Activated T-cell treated with anti-CD3 and anti-CD28 coated beads, Interleukin-2, amount 50 U/mL, for 4 hours (primary cell): ENCODE measurements at regions not wholly inside any gene's neighbourhood (a gene's known extent, or its start where the extent isn't known, plus 50 kb on each side); places are given as distances from the start of the nearest gene placed in this dataset.

ENCODE experiments used
- ATAC-seq, 2 donors: fragments of 200-7000 bp; cut with Tn5 transposase; one replicate each; pipeline ENCODE4 v1.10.0; 2021
- DNase-seq: peaks from one replicate; pipeline ENCODE4 v3.0.0-alpha.2; 2020
- H3K27me3 Mint-ChIP-seq: one replicate; pipeline ENCODE4 v1.8.0; 2021; ENCODE audit warnings: low read depth, mixed read lengths
- H3K36me3 Mint-ChIP-seq: one replicate; pipeline ENCODE4 v1.8.0; 2022; ENCODE audit warnings: mixed read lengths; ENCODE audit not compliant: insufficient read depth
- H3K4me1 Mint-ChIP-seq: one replicate; pipeline ENCODE4 v1.8.0; 2021; ENCODE audit warnings: low read depth, mixed read lengths
- H3K4me3 Mint-ChIP-seq: one replicate; pipeline ENCODE4 v1.8.0; 2021; ENCODE audit warnings: mild to moderate bottlenecking, moderate library complexity, mixed read lengths
- H3K9me3 Mint-ChIP-seq: one replicate; pipeline ENCODE4 v1.8.0; 2021; ENCODE audit warnings: mixed read lengths

DNA sequence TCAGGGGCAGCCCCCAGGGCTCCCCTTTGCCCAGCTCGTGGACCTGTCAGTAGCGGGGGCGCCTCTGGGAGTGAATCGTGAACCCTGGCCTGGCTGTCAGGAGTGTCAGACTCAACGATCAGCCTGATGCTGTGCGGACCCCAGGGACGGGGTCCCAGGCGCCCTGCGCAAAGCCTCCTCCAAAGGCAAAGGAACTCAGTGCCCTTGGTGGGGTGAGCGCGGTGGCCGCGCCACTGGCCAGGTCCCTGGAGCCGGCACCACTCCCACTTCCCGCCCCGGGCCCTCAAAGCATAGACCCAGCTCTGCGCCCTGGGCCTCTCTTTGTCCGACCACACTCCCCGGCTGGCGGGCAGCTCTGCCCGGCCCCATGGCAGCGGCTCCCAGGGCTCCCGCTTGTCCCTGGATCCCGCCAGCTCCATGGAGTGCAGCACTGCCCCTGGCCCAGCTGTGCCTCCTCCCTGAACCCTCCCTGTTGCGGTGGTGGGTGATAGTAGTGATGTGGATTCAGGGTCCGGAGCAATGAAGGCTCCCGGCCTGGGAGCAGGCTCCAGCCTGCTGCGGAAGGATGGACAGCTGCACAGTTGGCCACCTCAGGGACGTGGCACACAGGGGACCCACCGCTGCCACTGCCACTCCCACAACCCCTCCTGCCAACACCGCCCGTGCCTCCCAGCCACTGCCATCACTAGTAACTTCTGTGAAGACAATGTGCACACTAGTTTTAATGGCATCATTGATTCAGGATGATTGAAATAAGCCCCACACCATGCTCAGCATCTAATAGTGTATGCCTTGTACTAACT lies 263.8 kb downstream of the ZBBX start:
- Mint-ChIP-seq H3K4me3 (no peak overlapping the region), H3K27me3 (no peaks in the 10 kb centered on the region), H3K4me1 (no peaks in the 10 kb centered on the region), H3K9me3 (peaks cover 8% of the 10 kb centered on the region), H3K36me3 (no peaks in the 10 kb centered on the region)
- ATAC-seq (no peak), DNase-seq (no peak)

DNA sequence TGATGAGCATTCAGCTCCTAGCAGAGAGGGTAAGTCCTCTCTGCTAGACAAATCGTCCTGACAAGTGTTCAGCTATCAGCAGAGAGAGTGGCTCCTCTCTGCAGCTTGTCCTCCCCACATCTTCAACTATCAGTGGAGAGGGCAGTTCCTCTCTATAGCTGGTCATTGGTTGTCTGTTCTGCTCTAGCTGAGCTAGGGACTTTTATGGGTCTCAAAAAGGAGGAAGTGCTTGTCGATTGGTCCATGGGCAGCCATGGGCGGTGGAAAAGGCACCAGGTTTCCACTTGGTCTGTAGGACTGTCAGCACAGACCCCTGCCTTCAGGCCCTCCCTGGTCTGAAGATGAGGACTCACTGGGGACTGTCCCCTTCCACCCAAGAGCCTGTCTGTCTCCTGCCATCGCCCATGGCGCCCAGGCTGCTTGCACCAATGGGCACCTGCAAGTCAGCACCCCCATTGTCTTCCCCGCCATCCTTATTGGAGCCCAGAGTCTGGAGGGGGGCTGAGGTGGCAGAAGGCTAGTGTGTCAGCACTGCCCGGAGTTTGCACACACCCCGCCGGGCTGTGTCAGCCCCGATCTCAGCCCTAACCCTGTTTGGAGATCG lies 264.7 kb downstream of the ZBBX start:
- DNase-seq (no peak), ATAC-seq (no peak)
- no peaks in the 10 kb centered on the region for H3K27me3 Mint-ChIP-seq
- no peak overlapping the region for H3K4me3 Mint-ChIP-seq
- peaks cover 8% of the 10 kb centered on the region for H3K9me3 Mint-ChIP-seq
- H3K36me3 Mint-ChIP-seq = no peaks in the 10 kb centered on the region
- no peaks in the 10 kb centered on the region for H3K4me1 Mint-ChIP-seq

DNA sequence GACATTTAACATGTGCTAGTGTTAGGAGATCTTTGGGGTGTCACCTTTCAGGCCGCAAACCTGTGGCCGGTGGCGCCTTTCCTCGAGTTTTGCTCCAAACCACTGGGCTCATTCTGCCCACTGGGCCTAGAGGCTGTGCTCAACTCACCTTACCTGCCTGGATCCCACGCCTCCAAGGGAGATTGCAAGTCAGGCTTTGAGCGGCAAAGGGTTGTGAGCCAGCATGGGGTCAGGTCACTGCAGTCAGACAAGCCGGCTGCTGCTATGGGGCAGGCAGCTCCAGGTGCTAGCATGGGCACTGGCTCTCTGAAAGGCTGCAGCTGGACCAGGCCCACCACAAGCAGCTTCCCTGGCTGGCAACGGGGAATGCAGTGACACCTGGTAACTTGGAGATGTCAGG lies 265.5 kb downstream of the ZBBX start:
- H3K36me3 Mint-ChIP-seq = no peaks in the 10 kb centered on the region
- peaks cover 11% of the 10 kb centered on the region for H3K9me3 Mint-ChIP-seq

DNA sequence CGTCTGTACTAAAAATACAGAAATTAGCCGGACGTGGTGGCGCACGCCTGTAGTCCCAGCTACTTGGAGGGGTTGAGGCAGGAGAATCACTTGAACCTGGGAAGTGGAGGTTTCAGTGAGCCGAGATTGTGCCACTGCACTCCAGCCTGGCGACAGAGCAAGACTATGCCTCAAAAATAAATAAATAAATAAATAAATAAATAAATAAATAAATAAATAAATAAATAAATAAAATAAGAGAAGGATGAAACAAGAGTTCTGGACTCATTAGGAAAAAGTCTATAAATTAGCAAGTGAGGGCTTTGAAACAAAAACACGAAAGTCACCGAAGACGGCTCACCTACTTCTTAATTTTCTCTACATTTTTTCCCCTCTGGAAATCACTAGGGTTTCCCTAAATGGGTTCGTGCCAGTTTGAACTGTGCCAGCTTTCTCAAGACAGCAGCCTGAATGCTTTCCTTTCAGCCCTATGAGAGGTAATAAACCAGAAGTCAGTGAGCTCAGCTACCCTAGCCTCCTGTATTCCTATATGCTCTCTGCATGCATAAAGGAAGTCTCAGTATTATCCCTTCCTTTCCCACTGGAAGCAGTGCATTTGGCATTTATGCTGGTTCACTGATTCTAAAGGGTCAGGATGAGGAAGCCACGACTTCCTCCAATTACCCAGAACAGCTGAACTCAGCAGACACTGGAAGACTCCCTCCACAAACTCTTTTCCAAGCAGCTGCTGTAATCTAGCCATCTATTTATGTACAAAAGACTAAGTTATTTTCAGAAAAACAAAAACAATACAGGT lies 266.9 kb downstream of the ZBBX start:
- no peak for DNase-seq

More for the DNA sequence above, 265.5 kb downstream of the ZBBX start:
- H3K4me1 Mint-ChIP-seq = no peaks in the 10 kb centered on the region
- H3K4me3 Mint-ChIP-seq = no peak overlapping the region
- DNase-seq = no peak
- no peaks in the 10 kb centered on the region for H3K27me3 Mint-ChIP-seq
- ATAC-seq = no peak

DNA sequence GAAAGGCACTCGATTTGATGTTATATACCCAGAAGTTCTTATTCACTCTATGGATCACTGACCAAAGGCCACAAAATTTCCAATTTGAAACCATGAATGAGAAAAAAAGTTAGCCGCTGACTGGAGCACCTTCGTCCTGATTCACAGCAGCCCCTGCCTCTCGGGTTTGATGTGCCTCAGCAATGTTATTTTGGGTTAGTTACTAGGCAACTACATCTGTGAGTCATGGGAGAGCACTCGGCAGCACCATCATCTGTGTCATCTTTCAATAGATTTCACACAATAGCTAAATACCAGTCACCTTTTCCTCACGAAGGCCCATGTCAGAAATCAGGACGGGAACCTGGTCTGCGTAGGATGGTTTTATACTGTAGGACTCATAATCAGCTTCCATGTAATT lies 269.2 kb downstream of the ZBBX start:
- no peaks in the 10 kb centered on the region for H3K4me1 Mint-ChIP-seq
- H3K9me3 Mint-ChIP-seq = peaks cover 18% of the 10 kb centered on the region
- no peak overlapping the region for H3K4me3 Mint-ChIP-seq
- no peaks in the 10 kb centered on the region for H3K36me3 Mint-ChIP-seq
- DNase-seq (no peak), ATAC-seq (no peak)
- H3K27me3 Mint-ChIP-seq = no peaks in the 10 kb centered on the region

More for the DNA sequence above, 266.9 kb downstream of the ZBBX start:
- Mint-ChIP-seq H3K27me3 (no peaks in the 10 kb centered on the region), H3K9me3 (peaks cover 15% of the 10 kb centered on the region), H3K4me1 (no peaks in the 10 kb centered on the region), H3K4me3 (no peak overlapping the region), H3K36me3 (no peaks in the 10 kb centered on the region)
- ATAC-seq = no peak

DNA sequence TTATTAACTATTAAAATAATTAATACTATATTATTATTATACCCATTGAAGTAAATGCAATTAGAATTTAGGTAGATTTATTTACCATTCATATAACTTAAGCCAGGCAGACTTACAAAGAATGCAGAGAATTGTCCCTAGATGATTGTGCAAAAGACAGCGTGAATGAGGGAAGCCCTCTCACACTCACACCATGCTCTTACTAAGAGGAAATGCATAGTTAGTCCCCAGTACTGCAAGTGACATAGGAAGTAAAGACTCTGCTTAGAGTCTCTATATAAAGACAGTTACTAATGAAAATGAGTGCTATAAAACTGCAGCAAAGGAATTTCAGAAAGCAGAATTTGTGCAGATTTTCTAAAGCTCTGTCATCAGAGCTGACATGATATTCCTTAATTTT lies 270.4 kb downstream of the ZBBX start:
- Mint-ChIP-seq H3K27me3 (no peaks in the 10 kb centered on the region), H3K9me3 (peaks cover 18% of the 10 kb centered on the region), H3K36me3 (no peaks in the 10 kb centered on the region), H3K4me3 (no peak overlapping the region), H3K4me1 (no peaks in the 10 kb centered on the region)
- DNase-seq (no peak), ATAC-seq (no peak)

DNA sequence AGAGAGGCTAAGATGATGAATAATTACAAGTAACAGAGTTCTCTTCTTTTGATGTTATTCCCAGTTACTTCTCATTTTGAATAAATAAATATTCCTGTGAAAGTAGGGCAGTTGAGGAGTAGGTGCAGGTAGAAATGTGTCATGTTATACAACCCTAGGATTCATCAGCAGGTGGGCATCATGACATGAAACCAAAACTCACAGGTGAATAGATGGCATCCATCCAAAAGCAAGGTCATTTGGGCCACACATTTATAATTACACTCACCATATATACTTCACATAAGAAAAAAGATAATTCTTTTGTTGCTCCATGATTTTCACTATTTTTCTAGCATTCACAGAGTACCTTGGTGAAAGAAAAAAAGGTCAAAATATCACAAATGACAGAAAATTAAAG lies 273.6 kb downstream of the ZBBX start:
- H3K4me1 Mint-ChIP-seq = no peaks in the 10 kb centered on the region
- peaks cover 9% of the 10 kb centered on the region for H3K9me3 Mint-ChIP-seq
- DNase-seq = no peak
- H3K36me3 Mint-ChIP-seq = no peaks in the 10 kb centered on the region
- no peaks in the 10 kb centered on the region for H3K27me3 Mint-ChIP-seq
- no peak for ATAC-seq
- H3K4me3 Mint-ChIP-seq = no peak overlapping the region

DNA sequence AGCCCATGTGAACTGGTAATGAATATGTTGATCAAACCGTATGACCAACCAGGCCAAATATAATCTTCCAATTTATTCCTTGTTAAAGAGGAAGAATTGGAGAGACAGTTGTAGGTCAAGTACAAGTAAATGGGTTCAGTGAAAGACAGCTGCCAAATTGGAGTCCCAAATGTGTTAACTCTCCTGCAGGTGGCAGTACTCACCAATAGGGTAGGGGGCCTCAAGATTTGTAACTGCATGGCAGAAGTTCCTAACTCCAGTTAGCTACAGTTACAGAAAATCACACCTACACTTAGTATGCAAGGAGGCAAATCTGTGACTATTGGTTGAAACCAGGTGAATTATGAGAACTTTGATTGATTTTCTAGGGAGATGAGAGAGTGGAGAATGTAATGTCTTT lies 278.0 kb downstream of the ZBBX start:
- ATAC-seq = no peak

DNA sequence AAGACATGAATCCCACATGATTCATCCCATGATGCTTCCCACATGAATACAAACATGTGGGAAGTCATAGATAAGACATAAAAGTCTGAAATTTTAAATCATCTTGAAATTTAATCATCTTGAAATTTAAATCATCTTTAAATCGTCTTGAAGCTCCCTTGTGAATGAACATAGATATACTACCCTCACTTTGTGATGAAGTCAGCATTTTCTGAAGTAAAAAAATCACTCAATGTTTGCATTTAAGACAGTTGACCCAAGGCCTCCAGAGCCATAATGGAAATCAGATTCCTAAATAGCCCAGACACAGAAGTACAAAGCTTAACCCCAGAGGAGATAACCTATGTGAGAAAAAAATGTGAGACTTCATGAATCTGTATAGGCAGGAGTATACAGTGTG lies 279.4 kb downstream of the ZBBX start:
- Mint-ChIP-seq H3K4me1 (no peaks in the 10 kb centered on the region), H3K27me3 (no peaks in the 10 kb centered on the region), H3K9me3 (peaks cover 7% of the 10 kb centered on the region), H3K36me3 (no peaks in the 10 kb centered on the region), H3K4me3 (no peak overlapping the region)
- DNase-seq (no peak), ATAC-seq (no peak)

More for the DNA sequence above, 278.0 kb downstream of the ZBBX start:
- DNase-seq = no peak
- Mint-ChIP-seq H3K4me1 (no peaks in the 10 kb centered on the region), H3K4me3 (no peak overlapping the region), H3K36me3 (no peaks in the 10 kb centered on the region), H3K9me3 (peaks cover 4% of the 10 kb centered on the region), H3K27me3 (no peaks in the 10 kb centered on the region)

DNA sequence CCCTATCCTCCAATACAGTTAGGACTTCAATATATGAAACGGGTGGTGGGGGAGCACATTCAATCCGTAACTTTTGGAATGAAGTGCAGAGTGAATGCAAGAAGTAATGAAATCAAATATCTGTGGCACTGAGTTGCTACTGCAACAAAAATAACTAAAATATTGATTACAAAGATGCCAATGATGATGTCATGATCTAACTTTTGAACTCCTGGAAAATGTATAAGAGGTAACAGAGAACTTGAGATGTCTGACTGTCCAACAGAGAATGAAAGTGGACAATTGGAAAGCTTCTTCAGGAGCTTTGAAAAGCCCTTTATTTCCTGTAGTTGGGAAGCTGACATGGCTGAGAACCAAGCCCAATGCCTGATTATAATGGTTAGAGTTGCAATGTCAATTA lies 279.9 kb downstream of the ZBBX start:
- no peaks in the 10 kb centered on the region for H3K27me3 Mint-ChIP-seq
- no peaks in the 10 kb centered on the region for H3K36me3 Mint-ChIP-seq
- H3K4me1 Mint-ChIP-seq = no peaks in the 10 kb centered on the region

DNA sequence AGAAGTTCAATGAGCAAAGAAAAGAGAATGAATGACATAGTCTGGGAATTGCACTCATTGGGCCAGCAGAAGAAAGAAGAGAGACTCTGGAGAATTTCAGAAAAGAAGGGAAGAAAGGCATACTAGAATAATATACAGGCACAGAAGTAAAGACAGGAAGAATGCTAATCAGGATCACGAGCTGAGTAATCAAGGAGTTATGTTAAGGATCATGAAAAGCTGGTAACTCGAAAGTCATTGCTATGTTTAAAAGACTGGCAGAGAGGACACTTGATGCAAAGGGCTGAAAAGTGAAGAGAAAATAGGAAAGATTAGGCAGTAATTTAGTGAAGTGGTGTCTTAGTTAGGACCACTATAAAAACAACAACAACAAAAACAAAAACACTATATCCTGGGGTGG lies 284.1 kb downstream of the ZBBX start:
- Mint-ChIP-seq H3K4me1 (no peaks in the 10 kb centered on the region), H3K27me3 (no peaks in the 10 kb centered on the region), H3K9me3 (peaks cover 7% of the 10 kb centered on the region), H3K4me3 (no peak overlapping the region), H3K36me3 (no peaks in the 10 kb centered on the region)
- DNase-seq (no peak), ATAC-seq (no peak)

More for the DNA sequence above, 279.9 kb downstream of the ZBBX start:
- ATAC-seq = no peak
- DNase-seq = no peak
- peaks cover 7% of the 10 kb centered on the region for H3K9me3 Mint-ChIP-seq
- H3K4me3 Mint-ChIP-seq = no peak overlapping the region

DNA sequence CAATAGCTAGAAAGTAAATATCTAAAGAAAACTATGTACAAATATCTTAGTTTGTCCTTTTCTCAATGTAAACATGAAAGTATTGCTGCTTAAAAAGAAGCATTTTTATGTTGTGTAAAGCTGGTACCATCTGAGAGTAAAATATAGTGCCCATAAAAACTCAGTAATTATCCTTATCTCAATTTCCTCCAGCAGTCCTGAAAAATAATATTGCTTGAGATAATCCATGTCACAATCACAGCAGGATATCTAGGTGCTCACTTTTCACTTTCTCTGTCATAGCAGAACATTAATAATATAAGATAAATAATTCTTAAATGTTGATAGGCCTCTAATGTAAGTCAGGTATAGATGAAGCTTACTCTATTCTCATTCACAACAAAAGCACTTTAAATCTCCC lies 285.5 kb downstream of the ZBBX start:
- H3K4me3 Mint-ChIP-seq = no peak overlapping the region
- H3K36me3 Mint-ChIP-seq = no peaks in the 10 kb centered on the region
- DNase-seq (no peak), ATAC-seq (no peak)
- peaks cover 4% of the 10 kb centered on the region for H3K9me3 Mint-ChIP-seq
- no peaks in the 10 kb centered on the region for H3K27me3 Mint-ChIP-seq
- H3K4me1 Mint-ChIP-seq = no peaks in the 10 kb centered on the region

DNA sequence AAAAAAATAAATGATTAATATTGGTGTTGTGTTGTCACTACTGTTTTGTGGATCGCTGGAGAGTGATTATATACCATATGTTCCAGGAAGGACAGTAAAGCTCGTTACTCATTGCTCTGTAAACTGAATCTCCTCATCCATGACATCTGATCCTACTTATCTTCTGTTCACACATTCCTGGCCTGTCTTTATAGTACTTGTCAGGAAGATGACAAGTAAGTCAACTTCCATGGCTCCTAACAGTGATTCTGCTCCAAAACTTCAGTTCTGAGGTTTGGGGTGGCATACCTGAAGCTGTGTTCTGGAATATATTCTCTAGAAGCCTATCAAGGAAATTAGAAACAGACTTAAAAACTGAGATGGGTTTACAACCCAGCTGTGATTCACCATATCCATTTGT lies 288.9 kb downstream of the ZBBX start:
- no peaks in the 10 kb centered on the region for H3K4me1 Mint-ChIP-seq

DNA sequence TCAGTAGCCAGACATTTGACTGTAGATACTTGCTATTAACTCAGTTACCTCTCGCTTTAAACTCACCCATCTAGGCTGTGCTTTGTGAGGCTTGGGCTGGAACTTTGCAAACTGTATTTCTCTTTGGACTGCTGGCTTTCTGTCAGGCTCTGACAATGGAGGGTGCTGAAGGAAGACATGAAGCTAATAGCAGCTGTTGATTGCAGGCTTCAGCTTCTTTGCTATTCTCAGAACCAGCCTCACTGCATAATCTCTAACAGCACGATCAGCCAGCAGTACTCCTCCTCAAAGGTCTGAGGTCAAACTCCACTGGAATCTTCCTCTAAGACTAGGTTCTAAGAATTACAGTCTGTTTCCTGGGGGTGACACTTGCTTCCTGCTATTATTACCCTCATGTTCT lies 295.6 kb downstream of the ZBBX start:
- Mint-ChIP-seq H3K9me3 (no peaks in the 10 kb centered on the region), H3K4me3 (no peak overlapping the region), H3K27me3 (no peaks in the 10 kb centered on the region), H3K36me3 (no peaks in the 10 kb centered on the region), H3K4me1 (no peaks in the 10 kb centered on the region)
- no peak for ATAC-seq
- no peak for DNase-seq

More for the DNA sequence above, 288.9 kb downstream of the ZBBX start:
- Mint-ChIP-seq H3K36me3 (no peaks in the 10 kb centered on the region), H3K27me3 (no peaks in the 10 kb centered on the region), H3K4me3 (no peak overlapping the region), H3K9me3 (no peaks in the 10 kb centered on the region)
- DNase-seq (no peak), ATAC-seq (no peak)
